NCI-H2107 treated with DMSO at 0.1 percent for 48 hours (cell line): ENCODE measurements at regions not wholly inside any gene's neighbourhood (a gene's known extent, or its start where the extent isn't known, plus 50 kb on each side); places are given as distances from the start of the nearest gene placed in this dataset.
"Not testable (repeated sequence)": the region's sequence is repeated elsewhere in the genome, so short reads cannot be mapped to it uniquely, and the experiment has no call there.

Experiments used
- DNase-seq: peaks from one replicate; lab custom pipeline; 2025; ENCODE audit not compliant: unreplicated experiment; lab: John Stamatoyannopoulos, UW

DNA sequence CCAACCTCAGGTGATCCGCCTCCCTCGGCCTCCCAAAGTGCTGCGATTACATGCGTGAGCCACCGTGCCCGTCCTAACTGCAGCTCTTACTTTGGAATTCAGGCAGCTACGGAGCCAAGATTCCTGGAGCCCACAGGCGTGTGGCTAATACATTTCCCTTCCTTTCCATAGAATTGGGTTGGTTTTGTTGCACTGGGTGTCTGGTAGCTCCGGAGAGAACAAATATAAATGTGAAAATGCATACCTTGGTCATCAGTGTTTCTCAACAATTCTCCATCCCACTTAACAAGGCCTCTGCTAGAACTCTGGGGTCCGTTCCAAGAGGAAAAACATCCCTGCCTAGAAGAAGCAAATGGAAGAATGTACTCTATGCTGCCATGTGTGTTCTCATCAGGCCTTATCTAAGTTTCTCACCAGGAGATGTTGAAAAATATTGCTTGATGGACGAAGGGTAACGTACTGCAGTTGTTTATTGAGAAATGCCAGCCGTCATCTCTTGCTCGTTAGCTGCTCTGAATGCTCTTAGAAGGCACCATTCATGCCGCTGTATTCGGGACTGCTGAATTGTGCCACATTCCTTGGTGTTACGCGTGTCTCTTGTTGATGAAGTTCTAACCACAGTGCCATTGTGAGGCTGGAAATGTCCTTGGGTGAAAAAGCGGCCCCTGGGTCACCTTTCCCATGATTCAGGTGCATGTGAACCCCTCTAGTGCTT is 50.5 kb upstream of the CD99 start:
- DNase-seq = no peak

DNA sequence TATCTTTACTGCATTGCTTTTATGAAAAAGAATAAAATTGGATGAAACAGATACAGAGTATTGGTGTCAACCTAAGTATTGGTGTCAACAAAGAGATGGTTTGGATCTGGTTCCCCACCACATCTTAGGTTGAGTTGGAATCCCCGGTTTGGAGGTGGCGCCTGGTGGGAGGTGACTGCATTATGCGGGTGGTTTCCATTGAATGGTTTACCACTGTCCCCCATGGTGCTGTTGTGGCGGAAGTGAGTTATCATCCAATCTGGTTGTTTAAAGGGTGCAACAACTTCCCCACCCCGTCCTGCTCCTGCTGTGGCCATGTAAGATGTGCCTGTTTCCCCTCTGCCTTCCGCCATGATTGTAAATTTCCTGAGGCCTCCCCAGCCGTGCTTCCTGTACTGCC is 52.8 kb upstream of the CD99 start:
- no peak for DNase-seq

DNA sequence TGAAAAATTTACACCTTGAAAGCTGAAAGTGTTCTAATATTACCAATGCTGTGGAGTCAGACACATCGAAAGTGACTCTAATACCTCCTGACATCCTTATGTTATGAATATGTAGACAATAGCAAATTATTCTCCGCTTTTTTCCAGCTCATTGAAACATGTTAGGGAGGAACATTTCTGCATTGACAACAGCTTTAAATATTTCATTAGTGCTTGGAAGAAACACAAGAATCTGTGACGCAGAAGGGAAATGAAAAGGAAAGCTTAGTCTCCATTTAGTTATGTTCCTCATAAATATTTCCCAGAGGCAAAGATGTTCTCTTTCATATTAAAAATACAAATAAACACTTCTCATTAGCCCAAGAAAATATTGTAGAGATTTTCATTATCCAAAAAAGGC is 55.8 kb upstream of the CD99 start:
- DNase-seq = no peak

DNA sequence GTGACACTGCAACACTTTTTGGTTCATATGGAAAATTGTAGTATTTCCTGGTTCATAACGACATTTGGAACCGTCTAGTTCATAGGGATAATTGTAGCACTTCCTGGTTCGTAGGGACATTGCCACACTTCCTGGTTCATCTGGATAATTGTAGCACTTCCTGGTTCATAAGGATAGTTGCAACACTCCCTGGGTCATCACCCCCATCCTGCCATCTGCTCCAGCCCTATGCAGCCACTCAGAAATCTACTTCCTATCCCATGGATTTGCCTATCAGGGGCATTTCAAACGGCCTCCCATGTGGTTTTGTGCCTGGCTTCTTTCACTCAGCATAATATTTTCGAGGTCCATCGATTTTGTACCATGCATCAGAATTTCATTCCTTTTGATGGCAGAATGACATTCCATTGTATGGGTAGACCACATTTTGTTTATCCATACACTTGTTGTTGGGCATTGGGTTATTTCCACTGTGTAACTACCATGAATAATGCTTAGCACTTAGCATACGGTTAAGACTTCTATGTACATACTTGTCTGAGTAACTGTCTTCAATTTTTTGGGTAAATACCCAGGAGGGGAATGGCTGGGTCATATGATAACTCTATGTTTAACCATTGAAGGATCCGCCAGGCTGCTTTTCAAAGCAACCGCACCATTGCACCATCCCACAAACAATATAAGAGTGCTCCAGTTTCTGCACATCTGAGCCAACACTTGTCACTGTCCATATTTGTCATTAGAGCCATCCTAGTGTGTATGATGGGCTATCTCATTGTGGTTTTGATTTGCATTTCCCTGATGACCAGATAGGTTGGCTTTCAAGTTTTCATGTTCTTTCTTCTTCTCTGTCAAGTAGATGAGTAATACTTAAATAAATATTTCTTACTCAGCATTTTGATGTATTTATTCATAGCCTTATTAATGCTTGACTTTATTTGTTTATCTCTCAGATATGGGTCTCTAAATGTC is 58.3 kb upstream of the CD99 start:
- DNase-seq = no peak

DNA sequence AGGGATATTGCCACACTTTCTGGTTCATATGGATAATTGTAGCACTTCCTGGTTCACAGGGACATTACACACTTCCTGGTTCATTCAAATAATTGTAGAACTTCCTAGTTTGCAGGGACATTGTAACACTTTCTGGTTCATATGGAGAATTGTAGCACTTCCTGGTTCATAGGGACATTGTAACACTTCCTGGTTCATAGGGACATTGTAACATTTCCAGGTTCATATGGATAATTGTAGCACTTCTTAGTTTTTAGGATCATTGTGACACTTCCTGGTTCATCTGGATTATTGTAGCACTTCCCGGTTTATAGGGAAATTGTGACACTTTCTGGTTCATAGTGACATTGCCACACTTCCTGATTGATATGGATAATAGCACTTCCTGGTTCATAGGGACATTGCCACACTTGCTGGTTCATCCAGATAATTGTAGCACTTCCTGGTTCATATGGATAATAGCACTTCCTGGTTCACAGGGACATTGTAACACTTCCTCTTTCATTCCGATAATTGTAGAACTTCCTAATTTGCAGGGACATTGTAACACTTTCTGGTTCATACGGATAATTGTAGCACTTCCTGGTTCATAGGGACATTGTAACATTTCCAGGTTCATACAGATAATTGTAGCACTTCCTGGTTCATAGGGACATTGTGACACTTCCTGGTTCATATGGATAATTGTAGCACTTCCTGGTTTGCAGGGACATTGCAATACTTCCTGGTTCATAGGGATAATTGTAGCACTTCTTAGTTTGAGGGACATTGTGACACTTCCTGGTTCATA is 59.2 kb upstream of the CD99 start:
- no peak for DNase-seq

DNA sequence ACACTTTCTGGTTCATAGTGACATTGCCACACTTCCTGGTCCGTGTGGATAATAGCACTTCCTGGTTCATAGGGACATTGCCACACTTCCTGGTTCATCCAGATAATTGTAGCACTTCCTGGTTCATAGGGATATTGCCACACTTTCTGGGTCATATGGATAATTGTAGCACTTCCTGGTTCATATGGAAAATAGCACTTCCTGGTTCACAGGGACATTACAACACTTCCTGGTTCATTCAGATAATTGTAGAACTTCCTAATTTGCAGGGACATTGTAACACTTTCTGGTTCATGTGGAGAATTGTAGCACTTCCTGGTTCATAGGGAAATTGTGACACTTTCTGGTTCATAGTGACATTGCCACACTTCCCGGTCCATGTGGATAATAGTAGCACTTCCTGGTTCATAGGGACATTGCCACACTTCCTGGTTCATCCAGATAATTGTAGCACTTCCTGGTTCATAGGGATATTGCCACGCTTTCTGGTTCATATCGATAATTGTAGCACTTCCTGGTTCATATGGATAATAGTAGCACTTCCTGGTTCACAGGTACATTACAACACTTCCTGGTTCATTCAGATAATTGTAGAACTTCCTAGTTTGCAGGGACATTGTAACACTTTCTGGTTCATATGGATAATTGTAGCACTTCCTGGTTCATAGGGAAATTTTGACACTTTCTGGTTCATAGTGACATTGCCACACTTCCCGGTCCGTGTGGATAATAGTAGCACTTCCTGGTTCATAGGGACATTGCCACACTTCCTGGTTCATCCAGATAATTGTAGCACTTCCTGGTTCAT is 60.0 kb upstream of the CD99 start:
- not testable (repeated sequence) for DNase-seq

DNA sequence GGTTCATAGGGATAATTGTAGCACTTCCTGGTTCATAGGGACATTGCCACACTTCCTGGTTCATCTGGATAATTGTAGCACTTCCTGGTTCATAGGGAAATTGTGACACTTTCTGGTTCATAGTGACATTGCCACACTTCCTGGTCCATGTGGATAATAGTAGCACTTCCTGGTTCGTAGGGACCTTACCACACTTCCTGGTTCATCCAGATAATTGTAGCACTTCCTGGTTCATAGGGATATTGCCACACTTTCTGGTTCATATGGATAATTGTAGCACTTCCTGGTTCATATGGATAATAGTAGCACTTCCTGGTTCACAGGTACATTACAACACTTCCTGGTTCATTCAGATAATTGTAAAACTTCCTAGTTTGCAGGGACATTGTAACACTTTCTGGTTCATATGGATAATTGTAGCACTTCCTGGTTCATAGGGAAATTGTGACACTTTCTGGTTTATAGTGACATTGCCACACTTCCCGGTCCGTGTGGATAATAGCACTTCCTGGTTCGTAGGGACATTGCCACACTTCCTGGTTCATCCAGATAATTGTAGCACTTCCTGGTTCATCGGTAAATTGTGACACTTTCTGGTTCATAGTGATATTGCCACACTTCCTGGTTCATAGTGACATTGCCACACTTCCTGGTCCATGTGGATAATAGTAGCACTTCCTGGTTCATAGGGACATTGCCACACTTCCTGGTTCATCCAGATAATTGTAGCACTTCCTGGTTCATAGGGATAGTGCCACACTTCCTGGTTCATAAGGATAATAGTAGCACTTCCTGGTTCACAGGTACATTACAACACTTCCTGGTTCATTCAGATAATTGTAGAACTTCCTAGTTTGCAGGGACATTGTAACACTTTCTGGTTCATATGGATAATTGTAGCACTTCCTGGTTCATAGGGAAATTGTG is 60.8 kb upstream of the CD99 start:
- not testable (repeated sequence) for DNase-seq

DNA sequence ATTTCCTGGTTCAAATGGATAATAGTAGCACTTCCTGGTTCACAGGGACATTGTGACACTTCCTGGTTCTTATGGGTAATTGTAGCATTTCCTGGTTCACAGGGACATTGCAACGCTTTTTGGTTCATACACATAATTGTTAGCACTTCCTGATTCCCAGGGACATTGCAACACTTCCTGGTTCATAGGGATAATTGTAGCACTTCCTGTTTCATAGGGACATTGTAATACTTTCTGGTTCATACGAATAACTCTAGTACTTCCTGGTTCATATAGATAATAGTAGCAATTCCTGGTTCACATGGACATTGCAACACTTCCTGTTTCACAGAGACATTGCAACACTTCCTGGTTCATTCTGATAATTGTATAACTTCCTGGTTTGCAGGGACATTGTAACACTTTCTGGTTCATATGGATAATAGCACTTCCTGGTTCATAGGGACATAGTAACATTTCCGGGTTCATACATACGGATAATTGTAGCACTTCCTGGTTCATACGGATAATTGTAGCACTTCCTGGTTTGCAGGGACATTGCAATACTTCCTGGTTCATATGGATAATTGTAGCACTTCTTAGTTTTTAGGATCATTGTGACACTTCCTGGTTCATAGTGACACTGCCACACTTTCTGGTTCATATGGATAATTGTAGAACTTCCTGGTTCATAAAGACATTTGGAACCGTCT is 61.6 kb upstream of the CD99 start:
- DNase-seq = no peak

DNA sequence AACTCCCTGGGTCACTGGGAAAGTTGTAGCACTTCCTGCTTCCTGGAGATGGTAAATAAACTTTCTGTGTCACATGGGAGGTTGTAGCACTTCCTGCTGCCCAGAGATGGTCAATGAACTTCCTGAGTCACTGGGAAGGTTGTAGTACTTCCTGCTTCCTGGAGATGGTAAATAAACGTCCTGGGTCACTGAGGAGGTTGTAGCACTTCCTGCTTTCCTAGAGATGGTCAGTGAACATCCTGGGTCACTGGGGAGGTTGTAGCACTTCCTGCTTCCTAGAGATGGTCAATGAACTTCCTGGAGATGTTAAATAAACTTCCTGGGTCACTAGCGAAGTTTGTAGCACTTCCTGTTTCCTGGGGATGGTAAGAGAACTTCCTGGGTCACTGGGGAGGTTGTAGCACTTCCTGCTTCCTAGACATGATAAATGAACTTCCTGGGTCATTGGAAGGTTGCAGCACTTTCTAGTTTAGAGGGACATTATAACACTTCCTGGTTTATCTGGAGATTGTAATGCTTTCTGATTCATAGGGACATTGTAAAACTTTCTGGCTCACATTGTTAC is 62.3 kb upstream of the CD99 start:
- DNase-seq = no peak

DNA sequence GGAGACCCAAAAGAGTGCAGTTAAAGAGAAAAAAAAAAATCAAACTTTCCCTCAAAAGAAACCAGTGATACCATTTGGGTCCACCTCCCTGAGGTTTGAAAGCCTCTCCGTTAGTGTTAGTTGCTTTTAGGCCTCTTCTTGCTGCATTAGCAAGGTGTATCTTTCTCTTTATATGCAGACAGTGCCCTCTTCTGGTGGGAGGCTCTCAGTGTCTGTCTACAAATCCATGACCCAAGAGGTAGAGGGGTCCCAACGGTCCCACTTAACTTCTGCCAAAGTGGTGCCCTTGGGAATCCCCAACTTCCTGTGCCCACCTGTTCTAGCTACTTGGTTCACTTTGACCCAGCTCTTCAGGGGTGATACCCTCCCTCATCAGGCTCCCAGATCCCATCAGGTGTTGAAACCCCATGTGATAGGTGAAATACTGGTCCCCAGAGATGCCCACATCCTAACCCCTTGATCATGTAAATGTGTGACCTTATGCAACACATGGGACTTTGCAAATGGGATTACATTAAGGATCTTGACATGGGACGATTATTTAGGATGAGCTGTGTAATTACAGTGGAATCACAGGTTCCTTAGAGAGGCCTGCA is 63.7 kb upstream of the CD99 start:
- no peak for DNase-seq

DNA sequence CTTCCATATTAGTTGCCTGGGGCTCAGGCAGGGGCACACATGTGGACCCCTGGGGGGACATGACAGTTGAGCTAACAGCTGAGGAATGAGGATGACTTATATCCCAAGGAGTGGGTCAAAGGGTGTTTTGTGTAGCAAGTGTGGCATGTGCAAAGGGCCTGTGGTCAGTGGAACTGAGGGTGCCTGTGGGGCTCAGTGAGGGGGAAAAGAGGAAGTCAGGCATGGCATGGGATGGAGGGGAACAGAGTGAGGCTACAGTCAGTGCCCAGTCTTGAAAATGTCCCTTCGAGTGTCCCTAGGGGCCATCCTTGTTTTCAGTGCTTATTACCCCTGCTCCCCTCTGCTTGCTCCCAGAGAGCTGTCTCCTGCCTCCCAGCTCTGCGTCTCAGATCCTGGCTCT is 64.3 kb upstream of the CD99 start:
- no peak for DNase-seq

DNA sequence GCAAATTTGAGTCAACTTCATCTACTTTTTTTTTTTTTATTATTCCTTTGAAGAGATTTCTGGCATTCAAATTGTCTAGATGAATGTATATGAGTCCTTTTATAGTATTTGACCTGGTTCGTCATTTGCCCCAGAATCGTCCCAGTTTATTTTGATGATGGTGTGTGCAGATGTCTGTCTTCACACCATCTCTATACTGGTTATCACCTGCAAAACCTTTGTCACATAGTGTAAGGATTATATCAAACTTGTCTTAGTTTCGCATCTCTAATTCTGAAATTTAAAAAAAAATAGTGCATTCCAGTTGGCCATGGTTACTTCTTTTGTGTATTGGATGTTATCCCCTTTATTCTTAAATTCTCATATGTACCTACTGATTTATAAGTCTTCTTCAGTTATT is 70.5 kb upstream of the CD99 start:
- no peak for DNase-seq

DNA sequence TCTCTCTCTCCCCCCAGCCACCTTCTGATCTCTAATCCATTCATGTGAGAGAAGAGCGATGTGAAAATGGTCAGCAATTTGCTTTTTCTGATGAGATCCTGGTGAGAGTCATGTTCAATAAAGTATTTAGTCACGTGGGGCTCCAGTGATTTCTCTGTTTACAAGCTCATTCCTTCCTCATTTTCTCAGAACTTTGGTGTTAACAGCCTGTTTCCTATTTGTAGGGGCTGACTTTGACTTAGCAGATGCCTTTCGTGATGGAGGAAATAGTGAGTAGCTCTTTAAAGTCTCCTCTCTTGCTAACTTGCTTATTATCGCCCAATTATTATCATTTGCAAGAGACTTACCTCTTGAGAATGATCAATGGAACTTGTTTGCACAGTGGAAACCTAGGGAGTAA is 72.6 kb upstream of the CD99 start:
- DNase-seq = no peak

DNA sequence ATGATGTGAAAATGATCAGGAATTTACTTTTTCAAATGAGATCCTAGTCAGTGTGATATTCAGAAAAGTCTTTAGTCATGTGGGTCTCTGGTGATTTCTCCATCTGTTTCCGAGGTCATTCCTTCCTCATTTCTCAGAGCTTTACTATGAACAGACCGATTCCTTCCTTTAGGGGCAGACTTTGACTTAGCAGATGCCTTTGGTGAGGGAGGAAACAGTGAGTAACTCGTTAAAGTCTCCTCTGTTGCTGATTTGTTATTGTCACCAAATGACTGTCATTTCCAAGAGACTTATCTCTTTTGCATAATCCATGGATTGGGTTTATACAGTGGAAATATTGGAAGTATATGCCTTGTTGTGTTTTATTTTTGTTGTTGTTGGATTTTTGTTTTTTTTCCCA is 76.2 kb upstream of the CD99 start:
- no peak for DNase-seq

DNA sequence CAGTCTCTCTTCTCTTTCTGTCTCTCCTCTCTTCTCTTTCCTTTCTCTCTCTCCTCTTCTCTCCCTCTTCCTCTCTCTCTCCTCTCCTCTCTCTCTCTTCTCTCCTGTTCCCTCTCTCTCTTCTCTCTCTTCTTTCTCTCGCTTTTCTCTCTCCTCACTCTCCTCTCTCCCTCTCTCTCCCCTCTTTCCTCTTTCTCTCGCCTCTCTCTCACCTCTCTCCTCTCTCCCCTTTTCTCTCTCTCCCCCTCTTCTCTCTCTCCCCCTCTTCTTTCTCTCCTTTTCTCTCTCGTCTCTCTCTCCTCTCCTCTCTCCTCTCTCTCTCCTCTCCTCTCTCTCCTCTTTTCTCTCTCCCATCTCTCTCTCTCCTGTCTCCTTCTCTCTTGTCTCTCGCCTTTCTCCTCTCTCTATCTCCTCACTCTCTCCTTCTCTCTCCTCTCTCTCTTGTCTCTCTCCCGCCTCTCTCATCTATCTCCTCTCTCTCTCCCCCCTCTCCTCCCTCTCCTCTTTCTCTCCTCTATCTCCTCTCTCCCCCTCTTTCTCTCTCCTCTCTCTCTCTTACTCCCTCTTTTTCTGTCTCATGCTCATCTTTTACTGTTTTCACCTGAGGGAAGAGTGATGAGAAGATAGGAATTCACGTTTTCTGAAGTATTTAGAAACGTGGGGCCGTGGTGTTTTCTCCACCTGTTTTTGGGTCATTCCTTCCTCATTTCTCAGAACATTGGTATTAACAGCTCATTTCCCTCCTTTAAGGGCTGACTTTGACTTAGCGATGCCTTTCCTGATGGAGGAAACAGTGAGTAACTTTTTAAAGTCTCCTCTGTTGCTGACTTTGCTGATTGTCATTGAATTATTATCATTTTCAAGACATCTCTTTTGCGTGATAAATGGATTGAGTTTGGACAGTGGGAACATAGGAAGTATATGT is 80.6 kb upstream of the CD99 start:
- DNase-seq = no peak

DNA sequence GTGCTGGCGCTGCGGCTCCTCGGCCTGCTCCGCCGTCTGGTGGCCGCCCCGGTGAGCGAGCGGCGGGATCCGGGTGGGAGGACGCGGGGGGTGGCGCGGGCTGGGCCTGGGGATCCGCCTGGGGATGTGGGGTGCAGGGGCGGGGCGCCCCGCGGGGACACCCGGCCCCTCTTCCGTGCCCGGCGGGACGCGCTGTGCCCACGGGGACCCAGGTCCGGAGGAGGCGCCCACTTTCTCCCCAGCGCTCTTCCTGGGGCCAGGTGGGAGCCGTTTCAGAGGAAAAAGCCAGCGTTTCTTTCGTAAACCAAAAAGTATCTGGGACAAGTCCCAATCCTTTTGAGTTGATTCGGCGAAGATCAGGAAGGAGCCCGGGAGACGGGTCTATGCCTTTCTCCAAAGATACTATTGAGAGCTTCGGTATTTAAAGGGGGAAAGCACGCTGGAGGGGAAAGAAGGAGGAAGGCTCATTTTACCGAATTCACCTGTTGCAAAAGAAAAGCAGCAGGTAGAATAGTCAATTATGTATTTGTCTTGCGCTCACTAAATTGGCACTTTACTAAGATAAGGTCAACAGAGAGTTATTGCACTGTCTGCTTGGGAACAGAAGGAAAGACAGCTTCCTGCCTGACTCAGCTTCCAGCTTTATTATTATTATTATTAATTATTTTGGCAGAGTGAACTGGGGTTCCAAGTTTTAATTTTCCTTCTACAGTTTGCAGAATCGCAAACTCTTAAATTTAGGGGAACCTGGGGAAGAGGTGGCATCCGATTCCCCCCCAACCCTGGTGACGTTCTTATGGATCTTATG is 81.5 kb upstream of the CD99 start:
- DNase-seq = no peak
